ENCODE measurements at regions not wholly inside any gene's neighbourhood (a gene's known extent, or its start where the extent isn't known, plus 50 kb on each side); places are given as distances from the start of the nearest gene placed in this dataset.

GRCh38 chr3:107206945-107207344 is 170.3 kb upstream of the CCDC54 start:
- no peak for TF ChIP-seq CTCF (IDR thresholded peaks at IDR 0.05)
- no peak for TF ChIP-seq ZFX (IDR thresholded peaks at IDR 0.05; ENCODE audit: borderline replicate concordance)

Measured in 22Rv1 (cell line).